ENCODE measurements at regions not wholly inside any gene's neighbourhood (a gene's known extent, or its start where the extent isn't known, plus 50 kb on each side); places are given as distances from the start of the nearest gene placed in this dataset.

GRCh38 chr2:106041150-106041549 lies 153.0 kb downstream of the UXS1 start:
- Histone ChIP-seq H3K9me3 (ENCODE audit: low read depth, low read length) (no peaks in the 10 kb centered on the region), H3K4me2 (ENCODE audit: insufficient read depth, low read length) (no peak overlapping the region), H3K27ac (ENCODE audit: low read depth, low read length) (no peak overlapping the region), H3K79me2 (ENCODE audit: insufficient read depth, low read length) (no peaks in the 10 kb centered on the region), H3K4me3 (ENCODE audit: insufficient read depth, low read length) (no peak overlapping the region), H3K36me3 (ENCODE audit: insufficient read depth, low read length) (no peaks in the 10 kb centered on the region), H4K20me1 (ENCODE audit: insufficient read depth, low read length) (no peaks in the 10 kb centered on the region), H2AFZ (ENCODE audit: low read length) (no peak overlapping the region), H3K27me3 (ENCODE audit: insufficient read depth, low read length) (peaks cover 5% of the 10 kb centered on the region), H3K4me1 (ENCODE audit: insufficient read depth, low read length) (no peaks in the 10 kb centered on the region)
- no peak for TF ChIP-seq CTCF (IDR thresholded peaks at IDR 0.05; ENCODE audit: extremely low read depth, low read depth, low read length)
- DNase-seq (ENCODE audit: insufficient read length, low spot score, missing footprints) = no peak

- H3K27me3 ChIP-seq (ENCODE audit: insufficient read depth, low read length) = peaks cover 5% of the 10 kb centered on the region
- DNase-seq (ENCODE audit: insufficient read length, low spot score, missing footprints) = no peak
- no peaks in the 10 kb centered on the region for H4K20me1 ChIP-seq (ENCODE audit: insufficient read depth, low read length)
- no peak overlapping the region for H3K27ac ChIP-seq (ENCODE audit: low read depth, low read length)
- H3K4me1 ChIP-seq (ENCODE audit: insufficient read depth, low read length) = no peaks in the 10 kb centered on the region
- no peak for TF ChIP-seq CTCF (IDR thresholded peaks at IDR 0.05; ENCODE audit: extremely low read depth, low read depth, low read length)
- H3K9me3 ChIP-seq (ENCODE audit: low read depth, low read length) = no peaks in the 10 kb centered on the region
- H3K4me3 ChIP-seq (ENCODE audit: insufficient read depth, low read length) = no peak overlapping the region
- no peak overlapping the region for H3K4me2 ChIP-seq (ENCODE audit: insufficient read depth, low read length)
- no peak overlapping the region for H2AFZ ChIP-seq (ENCODE audit: low read length)
- H3K79me2 ChIP-seq (ENCODE audit: insufficient read depth, low read length) = no peaks in the 10 kb centered on the region
- H3K36me3 ChIP-seq (ENCODE audit: insufficient read depth, low read length) = no peaks in the 10 kb centered on the region
These were observed 154.3 kb downstream of the UXS1 start for GRCh38 chr2:106039634-106040315.

- no peaks in the 10 kb centered on the region for H3K79me2 ChIP-seq (ENCODE audit: insufficient read depth, low read length)
- H3K4me1 ChIP-seq (ENCODE audit: insufficient read depth, low read length) = no peaks in the 10 kb centered on the region
- H3K27me3 ChIP-seq (ENCODE audit: insufficient read depth, low read length) = peaks cover 5% of the 10 kb centered on the region
- no peak overlapping the region for H3K4me2 ChIP-seq (ENCODE audit: insufficient read depth, low read length)
- no peak overlapping the region for H3K4me3 ChIP-seq (ENCODE audit: insufficient read depth, low read length)
- H3K36me3 ChIP-seq (ENCODE audit: insufficient read depth, low read length) = no peaks in the 10 kb centered on the region
- H2AFZ ChIP-seq (ENCODE audit: low read length) = no peak overlapping the region
- no peaks in the 10 kb centered on the region for H3K9me3 ChIP-seq (ENCODE audit: low read depth, low read length)
- DNase-seq (ENCODE audit: insufficient read length, low spot score, missing footprints) = no peak
- no peak overlapping the region for H3K27ac ChIP-seq (ENCODE audit: low read depth, low read length)
- no peak for TF ChIP-seq CTCF (IDR thresholded peaks at IDR 0.05; ENCODE audit: extremely low read depth, low read depth, low read length)
- no peaks in the 10 kb centered on the region for H4K20me1 ChIP-seq (ENCODE audit: insufficient read depth, low read length)
These were observed 155.3 kb downstream of the UXS1 start for GRCh38 chr2:106038601-106039375.

DNA sequence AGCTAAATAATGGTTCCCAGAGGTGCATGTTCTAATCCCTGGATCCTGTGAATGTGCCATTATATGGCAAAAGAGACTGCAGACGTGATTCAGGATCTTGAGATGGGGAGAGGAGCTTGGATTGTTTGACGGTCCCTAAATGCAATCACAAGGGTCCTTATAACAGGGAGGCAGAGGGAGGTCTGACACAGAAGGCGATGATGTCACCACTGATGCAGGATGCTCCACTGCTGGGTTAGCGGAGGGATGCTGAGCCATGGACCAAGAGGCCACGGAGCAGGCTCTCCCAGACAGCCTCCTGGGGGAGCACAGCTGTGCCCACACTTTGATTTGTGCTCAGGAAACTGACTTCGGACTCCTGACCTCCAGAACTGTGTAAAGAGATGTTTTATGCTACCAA lies 156.2 kb downstream of the UXS1 start:
- H3K36me3 ChIP-seq (ENCODE audit: insufficient read depth, low read length) = no peaks in the 10 kb centered on the region
- no peak overlapping the region for H3K4me3 ChIP-seq (ENCODE audit: insufficient read depth, low read length)
- H3K9me3 ChIP-seq (ENCODE audit: low read depth, low read length) = no peaks in the 10 kb centered on the region
- DNase-seq (ENCODE audit: insufficient read length, low spot score, missing footprints) = no peak
- TF ChIP-seq CTCF (IDR thresholded peaks at IDR 0.05; ENCODE audit: extremely low read depth, low read depth, low read length) = no peak
- H3K27me3 ChIP-seq (ENCODE audit: insufficient read depth, low read length) = peaks cover 5% of the 10 kb centered on the region
- no peaks in the 10 kb centered on the region for H4K20me1 ChIP-seq (ENCODE audit: insufficient read depth, low read length)
- H3K4me2 ChIP-seq (ENCODE audit: insufficient read depth, low read length) = no peak overlapping the region
- no peak overlapping the region for H3K27ac ChIP-seq (ENCODE audit: low read depth, low read length)
- no peaks in the 10 kb centered on the region for H3K79me2 ChIP-seq (ENCODE audit: insufficient read depth, low read length)
- H2AFZ ChIP-seq (ENCODE audit: low read length) = no peak overlapping the region
- no peaks in the 10 kb centered on the region for H3K4me1 ChIP-seq (ENCODE audit: insufficient read depth, low read length)

Data from osteoblast (primary cell).